ENCODE measurements at regions not wholly inside any gene's neighbourhood (a gene's known extent, or its start where the extent isn't known, plus 50 kb on each side); places are given as distances from the start of the nearest gene placed in this dataset.

DNA sequence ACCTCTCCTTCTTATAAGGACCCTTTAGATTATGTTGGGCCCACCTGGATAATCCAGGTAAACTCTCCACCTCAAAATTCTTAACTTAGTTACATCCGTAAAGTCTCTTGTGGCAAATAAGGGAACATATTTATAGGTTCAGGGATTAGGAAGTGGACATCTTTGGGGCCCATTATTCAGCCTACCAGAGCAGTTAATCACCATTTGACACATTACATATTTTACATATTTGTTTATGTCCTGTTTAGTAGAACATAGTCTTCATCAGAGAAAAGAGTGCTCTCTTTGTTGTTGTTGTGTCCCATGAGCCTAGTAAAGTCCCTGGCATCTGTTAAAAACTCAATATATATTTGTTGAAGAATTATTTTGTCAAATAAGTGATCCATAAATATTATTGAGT lies 134.0 kb upstream of the SPATS2L start:
- TF ChIP-seq, protein P1, sequence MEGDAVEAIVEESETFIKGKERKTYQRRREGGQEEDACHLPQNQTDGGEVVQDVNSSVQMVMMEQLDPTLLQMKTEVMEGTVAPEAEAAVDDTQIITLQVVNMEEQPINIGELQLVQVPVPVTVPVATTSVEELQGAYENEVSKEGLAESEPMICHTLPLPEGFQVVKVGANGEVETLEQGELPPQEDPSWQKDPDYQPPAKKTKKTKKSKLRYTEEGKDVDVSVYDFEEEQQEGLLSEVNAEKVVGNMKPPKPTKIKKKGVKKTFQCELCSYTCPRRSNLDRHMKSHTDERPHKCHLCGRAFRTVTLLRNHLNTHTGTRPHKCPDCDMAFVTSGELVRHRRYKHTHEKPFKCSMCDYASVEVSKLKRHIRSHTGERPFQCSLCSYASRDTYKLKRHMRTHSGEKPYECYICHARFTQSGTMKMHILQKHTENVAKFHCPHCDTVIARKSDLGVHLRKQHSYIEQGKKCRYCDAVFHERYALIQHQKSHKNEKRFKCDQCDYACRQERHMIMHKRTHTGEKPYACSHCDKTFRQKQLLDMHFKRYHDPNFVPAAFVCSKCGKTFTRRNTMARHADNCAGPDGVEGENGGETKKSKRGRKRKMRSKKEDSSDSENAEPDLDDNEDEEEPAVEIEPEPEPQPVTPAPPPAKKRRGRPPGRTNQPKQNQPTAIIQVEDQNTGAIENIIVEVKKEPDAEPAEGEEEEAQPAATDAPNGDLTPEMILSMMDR (conservative IDR thresholded peaks at IDR 0.05 in 1 of 2, IDR thresholded peaks at IDR 0.05 in 1 of 2; ENCODE audit: low read depth in 1 of 2, low read length in 2 of 2), result no peak
- no peak for TF ChIP-seq EZH2 (IDR thresholded peaks at IDR 0.05; ENCODE audit: low read length, missing control alignments)

Data from fibroblast of lung (primary cell).